HepG2 (cell line): ENCODE measurements at regions not wholly inside any gene's neighbourhood (a gene's known extent, or its start where the extent isn't known, plus 50 kb on each side); places are given as distances from the start of the nearest gene placed in this dataset.

Source experiments
- ATAC-seq: fragments of 200-7000 bp; cut with Tn5 transposase; 3 replicates; pipeline ENCODE4 v1.9.1; 2020; ENCODE audit warnings: mild to moderate bottlenecking, moderate library complexity
- BruUV-seq: library from RNA; stranded (reverse); fragments of 400-500 nt; replicated peaks from 2 replicates; lab custom pipeline; 2021; lab: Mats Ljungman, UMichigan
- CTCF ChIA-PET: fragments of 300-600 bp; formaldehyde crosslinking; extraction: SDS; loops from one replicate; lab custom pipeline; 2021; ENCODE audit warnings: low total read pairs, inconsistent platforms, low intra/inter-chr PET ratio; lab: Yijun Ruan, JAX
- POLR2A ChIA-PET: fragments of 350-600 bp; sonication (Branson Sonifier 250); formaldehyde crosslinking; loops from one replicate; lab custom pipeline; 2020; ENCODE audit warnings: antibody characterized with exemption, inconsistent platforms; lab: Yijun Ruan, JAX
- DNase-seq: peaks from one replicate; pipeline ENCODE4 v3.0.0-alpha.2; 2015; ENCODE audit warnings: low spot score
- FAIRE-seq: peaks from 3 replicates; lab custom pipeline; 2011; peaks lifted over from hg19 to GRCh38; lab: Jason Lieb, UNC
- H2AFZ ChIP-seq: one replicate; pipeline ENCODE4 v1.6.1; 2011; ENCODE audit warnings: low read length, inconsistent platforms
- H3K27ac ChIP-seq: fragments of 300-600 bp; 3 replicates; pipeline ENCODE4 v1.8.0; 2011; ENCODE audit warnings: mixed run types, mild to moderate bottlenecking, mixed read lengths, low read length, inconsistent platforms; ENCODE audit not compliant: insufficient read depth; ENCODE audit errors: extremely low read length
- H3K27me3 ChIP-seq, 2 experiments: fragments of 200-600 bp in 1 of 2; 2 replicates in 1 of 2; 3 replicates in 1 of 2; pipeline versions ENCODE4 v1.6.0 to v1.8.0; 2011; ENCODE audit warnings: low read length in 2 of 2, mild to moderate bottlenecking in 2 of 2, moderate library complexity in 2 of 2, inconsistent platforms in 1 of 2; ENCODE audit not compliant: insufficient read depth in 2 of 2, control insufficient read depth in 1 of 2
- H3K36me3 ChIP-seq, 2 experiments: fragments of 200-600 bp in 1 of 2; replicated peaks in 1 of 2; 2 replicates in 1 of 2; 3 replicates in 1 of 2; pipeline versions ENCODE4 v1.5.1 to v1.8.0; 2011; ENCODE audit warnings: low read length in 2 of 2, inconsistent platforms in 1 of 2; ENCODE audit not compliant: insufficient read depth in 2 of 2, control insufficient read depth in 1 of 2
- H3K4me1 ChIP-seq: 2 replicates; pipeline ENCODE4 v1.5.1; 2012; ENCODE audit warnings: low read length, inconsistent platforms; ENCODE audit not compliant: insufficient read depth
- H3K4me2 ChIP-seq: 2 replicates; pipeline ENCODE4 v1.6.0; 2011; ENCODE audit warnings: low read depth, low read length, inconsistent platforms
- H3K4me3 ChIP-seq, 3 experiments: fragments of 200-600 bp in 1 of 3; sonication (generic), shearing (Covaris generic) in 1 of 3; replicated peaks in 1 of 3; 2 replicates each; pipeline ENCODE4 v1.5.1; 2011 to 2016; ENCODE audit warnings: low read length in 3 of 3, inconsistent platforms in 2 of 3, low read depth in 2 of 3, mild to moderate bottlenecking in 2 of 3, control low read depth in 1 of 3, mixed read lengths in 1 of 3; ENCODE audit not compliant: insufficient read depth in 1 of 3
- H3K79me2 ChIP-seq: one replicate; pipeline ENCODE4 v1.6.1; 2011; ENCODE audit warnings: low read length, inconsistent platforms; ENCODE audit not compliant: insufficient read depth
- H3K9ac ChIP-seq: 2 replicates; pipeline ENCODE4 v1.6.0; 2011; ENCODE audit warnings: mild to moderate bottlenecking, low read depth, low read length, inconsistent platforms; ENCODE audit not compliant: insufficient read depth
- H3K9me3 ChIP-seq: 2 replicates; pipeline ENCODE4 v1.5.1; 2012; ENCODE audit warnings: mild to moderate bottlenecking, low read length
- H4K20me1 ChIP-seq: 2 replicates; pipeline ENCODE4 v1.6.0; 2011; ENCODE audit warnings: inconsistent platforms, mild to moderate bottlenecking, low read length, moderate library complexity; ENCODE audit not compliant: insufficient read depth
- ETS1 ChIP-seq: sonication (generic); formaldehyde crosslinking; IDR thresholded peaks from 2 replicates; pipeline ENCODE4 v1.4.0; 2020; ENCODE audit warnings: missing genetic modification reagents
- GABPB1 ChIP-seq: IDR thresholded peaks from 2 replicates; pipeline ENCODE4 v1.6.1; 2016; ENCODE audit warnings: mild to moderate bottlenecking, missing genetic modification reagents, moderate library complexity, missing compliant biosample characterization
- HOXA9 ChIP-seq: sonication (generic); formaldehyde crosslinking; IDR thresholded peaks from 2 replicates; pipeline ENCODE4 v1.8.1; 2022; ENCODE audit warnings: missing genetic modification reagents, mild to moderate bottlenecking, moderate library complexity, borderline replicate concordance
- KDM6A ChIP-seq: IDR thresholded peaks from 2 replicates; pipeline ENCODE4 v1.6.1; 2016; ENCODE audit warnings: low read depth
- NFKBIZ ChIP-seq: IDR thresholded peaks from 2 replicates; pipeline ENCODE4 v1.6.1; 2018; ENCODE audit warnings: missing genetic modification reagents, missing compliant biosample characterization
- NONO ChIP-seq, 2 experiments: fragments of 450-650 bp in 1 of 2; sonication (generic) in 1 of 2; formaldehyde crosslinking in 1 of 2; IDR thresholded peaks in 1 of 2; conservative IDR thresholded peaks in 1 of 2; 2 replicates each; pipeline versions ENCODE4 v1.6.1 to v1.8.0; 2017 to 2022; ENCODE audit warnings: mild to moderate bottlenecking in 1 of 2, missing genetic modification reagents in 1 of 2, moderate library complexity in 1 of 2
- PAWR ChIP-seq: sonication (generic); formaldehyde crosslinking; IDR thresholded peaks from 2 replicates; pipeline ENCODE4 v1.4.0; 2020; ENCODE audit warnings: missing genetic modification reagents, mild to moderate bottlenecking, borderline replicate concordance
- SP1 ChIP-seq, 2 experiments: fragments of 450-650 bp in 1 of 2; sonication (generic) in 1 of 2; formaldehyde crosslinking in 1 of 2; IDR thresholded peaks; 2 replicates each; pipeline versions ENCODE4 v1.4.0 to v1.6.1; 2016 to 2020; ENCODE audit warnings: missing genetic modification reagents in 1 of 2
- TAF1 ChIP-seq: sonication (generic); formaldehyde crosslinking; IDR thresholded peaks from 2 replicates; pipeline ENCODE4 v1.4.0; 2020; ENCODE audit warnings: missing genetic modification reagents
- TEAD3 ChIP-seq: optimal IDR thresholded peaks from 2 replicates; pipeline ENCODE3; 2016; ENCODE audit warnings: borderline replicate concordance
- TOPORS ChIP-seq: sonication (generic); formaldehyde crosslinking; IDR thresholded peaks from 2 replicates; pipeline ENCODE4 v1.8.0; 2023; ENCODE audit warnings: mild to moderate bottlenecking, missing genetic modification reagents
- TP53 ChIP-seq: sonication (generic); formaldehyde crosslinking; conservative IDR thresholded peaks from 2 replicates; pipeline ENCODE4 v1.4.0; 2020; ENCODE audit warnings: missing genetic modification reagents
- ZBTB42 ChIP-seq: sonication (generic); formaldehyde crosslinking; IDR thresholded peaks from 2 replicates; pipeline ENCODE4 v1.5.0; 2020; ENCODE audit warnings: mild to moderate bottlenecking, missing genetic modification reagents
- ZNF180 ChIP-seq: sonication (generic); formaldehyde crosslinking; IDR thresholded peaks from 2 replicates; pipeline ENCODE4 v1.4.0; 2020; ENCODE audit warnings: low read depth, missing genetic modification reagents, borderline replicate concordance
- ZNF282 ChIP-seq: fragments of 450-650 bp; IDR thresholded peaks from 2 replicates; pipeline ENCODE4 v1.6.1; 2018; ENCODE audit not compliant: partially characterized antibody
- ZNF710 ChIP-seq: sonication (generic); formaldehyde crosslinking; IDR thresholded peaks from 2 replicates; pipeline ENCODE4 v1.5.0; 2020; ENCODE audit warnings: mild to moderate bottlenecking, missing genetic modification reagents, borderline replicate concordance
- ZSCAN31 ChIP-seq: sonication (generic); formaldehyde crosslinking; IDR thresholded peaks from 2 replicates; pipeline ENCODE4 v1.5.0; 2020; ENCODE audit warnings: low read depth, mild to moderate bottlenecking, missing genetic modification reagents
- WGBS: methylation state at CpG from one replicate; pipeline ENCODE4 v1.1.6; 2017; ENCODE audit warnings: low lambda C conversion rate; 5-methylcytosine and 5-hydroxymethylcytosine counted together
- in situ Hi-C: cut with HindIII; loops from 2 replicates; pipeline ENCODE4 v1.10.0; 2017; ENCODE audit warnings: low pct_unique_long_range_greater_than_20kb; ENCODE audit not compliant: extremely low pct_ligation_motif_present
- intact Hi-C: fragments of 100-400 bp; cut with micrococcal nuclease; formaldehyde crosslinking; loops from one replicate; pipeline ENCODE4 v1.10.0; 2022; ENCODE audit not compliant: unreplicated experiment
- TF ChIP-seq, protein P1 (sequence below): sonication (generic); IDR thresholded peaks from 2 replicates; pipeline ENCODE4 v1.6.1; 2016; ENCODE audit warnings: low read depth, borderline replicate concordance
- TF ChIP-seq, protein P2 (sequence below): sonication (generic); formaldehyde crosslinking; IDR thresholded peaks from 2 replicates; pipeline ENCODE4 v1.9.0; 2021; ENCODE audit warnings: missing genetic modification reagents, mild to moderate bottlenecking, borderline replicate concordance

DNA sequence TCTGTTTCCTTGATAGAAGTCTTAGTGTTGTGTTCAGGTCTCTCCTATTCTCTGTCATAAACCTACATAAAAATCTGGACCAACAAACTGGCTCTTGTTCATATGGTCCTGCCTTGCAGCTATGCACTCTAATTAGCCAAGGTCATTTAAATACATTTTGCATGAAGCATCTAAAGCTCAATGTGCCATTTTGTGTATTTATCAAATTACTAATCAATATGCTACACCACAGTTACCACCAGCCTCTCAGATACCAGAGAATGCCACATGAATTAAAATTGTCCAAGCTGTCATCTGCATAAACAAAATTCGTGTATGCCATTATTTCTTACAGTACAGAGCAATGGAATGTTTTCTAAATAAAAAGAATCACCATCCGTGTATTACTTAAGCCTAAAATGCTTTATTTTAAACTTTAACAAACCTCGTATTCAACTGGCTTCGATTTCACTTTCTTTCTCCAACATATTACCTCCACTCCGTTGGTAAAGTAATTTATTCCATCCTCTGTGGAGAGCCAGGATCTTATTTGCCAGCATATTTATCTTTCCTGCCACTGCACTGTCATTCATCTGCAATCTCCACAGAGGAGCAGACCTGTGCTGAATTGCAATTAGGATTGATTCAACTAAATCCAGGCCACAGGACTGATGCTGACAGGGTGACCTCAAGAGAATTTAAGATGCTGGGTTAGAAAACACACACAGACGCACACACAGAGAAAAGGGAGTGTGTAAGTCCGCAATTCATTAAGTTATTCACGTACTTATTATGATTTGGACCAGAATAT, 284.1 kb upstream of the FOXG1 start:
- H3K27ac ChIP-seq = no peak overlapping the region
- no peaks in the 10 kb centered on the region for H3K79me2 ChIP-seq
- no peak overlapping the region for H3K4me3 ChIP-seq
- TF ChIP-seq GABPB1 = no peak
- TF ChIP-seq TOPORS (CRISPR knock-in tag) = no peak
- no peak for TF ChIP-seq TP53 (CRISPR knock-in tag)
- no peak for TF ChIP-seq TAF1 (CRISPR knock-in tag)
- no peak for TF ChIP-seq ZSCAN31 (CRISPR knock-in tag)
- no peak for TF ChIP-seq SP1 (IDR thresholded peaks at IDR 0.05)
- no peak for TF ChIP-seq SP1 (CRISPR knock-in tag; IDR thresholded peaks at IDR 0.05)
- TF ChIP-seq TEAD3 (CRISPR knock-in tag) = no peak
- TF ChIP-seq NONO (IDR thresholded peaks at IDR 0.05) = no peak
- TF ChIP-seq NONO (CRISPR knock-in tag; conservative IDR thresholded peaks at IDR 0.05) = no peak
- no peak for TF ChIP-seq ZNF710 (CRISPR knock-in tag)
- TF ChIP-seq KDM6A (CRISPR knock-in tag) = no peak
- no peak for TF ChIP-seq ETS1 (CRISPR knock-in tag)
- TF ChIP-seq ZBTB42 (CRISPR knock-in tag) = no peak
- TF ChIP-seq NFKBIZ = no peak
- no peak for TF ChIP-seq PAWR (CRISPR knock-in tag)
- TF ChIP-seq, protein P1, sequence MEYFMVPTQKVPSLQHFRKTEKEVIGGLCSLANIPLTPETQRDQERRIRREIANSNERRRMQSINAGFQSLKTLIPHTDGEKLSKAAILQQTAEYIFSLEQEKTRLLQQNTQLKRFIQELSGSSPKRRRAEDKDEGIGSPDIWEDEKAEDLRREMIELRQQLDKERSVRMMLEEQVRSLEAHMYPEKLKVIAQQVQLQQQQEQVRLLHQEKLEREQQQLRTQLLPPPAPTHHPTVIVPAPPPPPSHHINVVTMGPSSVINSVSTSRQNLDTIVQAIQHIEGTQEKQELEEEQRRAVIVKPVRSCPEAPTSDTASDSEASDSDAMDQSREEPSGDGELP = no peak
- TF ChIP-seq, protein P2, sequence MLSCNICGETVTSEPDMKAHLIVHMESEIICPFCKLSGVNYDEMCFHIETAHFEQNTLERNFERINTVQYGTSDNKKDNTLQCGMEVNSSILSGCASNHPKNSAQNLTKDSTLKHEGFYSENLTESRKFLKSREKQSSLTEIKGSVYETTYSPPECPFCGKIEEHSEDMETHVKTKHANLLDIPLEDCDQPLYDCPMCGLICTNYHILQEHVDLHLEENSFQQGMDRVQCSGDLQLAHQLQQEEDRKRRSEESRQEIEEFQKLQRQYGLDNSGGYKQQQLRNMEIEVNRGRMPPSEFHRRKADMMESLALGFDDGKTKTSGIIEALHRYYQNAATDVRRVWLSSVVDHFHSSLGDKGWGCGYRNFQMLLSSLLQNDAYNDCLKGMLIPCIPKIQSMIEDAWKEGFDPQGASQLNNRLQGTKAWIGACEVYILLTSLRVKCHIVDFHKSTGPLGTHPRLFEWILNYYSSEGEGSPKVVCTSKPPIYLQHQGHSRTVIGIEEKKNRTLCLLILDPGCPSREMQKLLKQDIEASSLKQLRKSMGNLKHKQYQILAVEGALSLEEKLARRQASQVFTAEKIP = no peak
- TF ChIP-seq ZNF282 = no peak
- TF ChIP-seq ZNF180 = no peak
- TF ChIP-seq HOXA9 (CRISPR knock-in tag) = no peak
- TF ChIP-seq, all 625 proteins: peak for 0
- CTCF ChIA-PET = no interaction called here
- Histone ChIP-seq H4K20me1 (no peaks in the 10 kb centered on the region), H3K4me2 (no peak overlapping the region), H3K9me3 (peaks cover 94% of the 10 kb centered on the region), H2AFZ (no peak overlapping the region), H3K27me3 (no peaks in the 10 kb centered on the region), H3K9ac (no peak overlapping the region), H3K4me1 (no peaks in the 10 kb centered on the region), H3K36me3 (no peaks in the 10 kb centered on the region)
- no peak for DNase-seq
- no peak for ATAC-seq
- POLR2A ChIA-PET = no interaction called here
- in situ Hi-C loops = no loop called here
- no TSS peak for BruUV-seq
- intact Hi-C loops = no loop called here
- 3% methylated on average over 8 of the region's 8 CpGs for WGBS
- no peak for FAIRE-seq
